ENCODE measurements at regions not wholly inside any gene's neighbourhood (a gene's known extent, or its start where the extent isn't known, plus 50 kb on each side); places are given as distances from the start of the nearest gene placed in this dataset.

DNA sequence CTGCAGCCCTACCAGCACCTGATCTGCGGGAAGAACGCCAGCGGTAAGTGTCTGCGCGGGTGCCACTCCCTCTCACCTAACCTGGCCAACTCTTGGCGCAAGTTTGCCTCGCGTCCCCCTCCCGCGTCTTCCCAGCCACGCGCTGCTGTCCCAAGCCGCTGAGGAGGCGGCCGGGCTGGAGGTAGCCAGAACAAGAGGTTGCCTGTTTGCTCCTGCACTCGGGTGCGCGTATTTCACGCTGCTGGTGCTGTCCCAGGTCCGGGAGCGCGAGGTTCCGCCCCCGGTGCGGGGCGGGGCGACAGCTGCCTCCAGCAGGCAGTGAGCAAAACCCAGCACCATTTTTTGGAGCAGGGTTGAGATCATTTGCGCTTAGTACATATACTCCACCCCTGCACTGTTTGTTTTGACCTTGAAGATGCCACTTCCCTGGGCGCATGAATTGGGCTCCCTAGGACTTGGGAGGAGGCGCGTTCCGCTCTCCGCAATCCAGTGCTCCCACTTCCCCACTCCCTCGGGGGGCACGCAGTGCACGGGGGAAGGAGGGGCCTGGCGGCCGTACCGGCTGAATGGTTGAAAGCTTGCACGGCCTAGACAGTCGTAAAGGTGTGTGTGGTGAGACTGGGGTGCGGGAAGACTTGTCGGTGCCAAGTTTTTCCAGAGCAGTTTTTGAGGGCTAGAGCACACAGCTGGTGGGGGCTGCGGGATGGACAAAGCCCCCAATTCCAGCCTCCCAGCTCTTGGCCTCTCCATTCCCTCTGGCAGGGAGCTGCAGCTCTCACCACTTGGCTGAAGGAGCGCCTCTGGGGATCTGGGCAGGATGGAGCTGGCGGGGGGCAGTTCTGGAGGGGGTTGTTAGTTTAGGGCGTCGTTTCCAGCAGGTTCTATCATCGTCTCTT is 226.9 kb upstream of the CRY1 start:
- TF ChIP-seq, protein P1, sequence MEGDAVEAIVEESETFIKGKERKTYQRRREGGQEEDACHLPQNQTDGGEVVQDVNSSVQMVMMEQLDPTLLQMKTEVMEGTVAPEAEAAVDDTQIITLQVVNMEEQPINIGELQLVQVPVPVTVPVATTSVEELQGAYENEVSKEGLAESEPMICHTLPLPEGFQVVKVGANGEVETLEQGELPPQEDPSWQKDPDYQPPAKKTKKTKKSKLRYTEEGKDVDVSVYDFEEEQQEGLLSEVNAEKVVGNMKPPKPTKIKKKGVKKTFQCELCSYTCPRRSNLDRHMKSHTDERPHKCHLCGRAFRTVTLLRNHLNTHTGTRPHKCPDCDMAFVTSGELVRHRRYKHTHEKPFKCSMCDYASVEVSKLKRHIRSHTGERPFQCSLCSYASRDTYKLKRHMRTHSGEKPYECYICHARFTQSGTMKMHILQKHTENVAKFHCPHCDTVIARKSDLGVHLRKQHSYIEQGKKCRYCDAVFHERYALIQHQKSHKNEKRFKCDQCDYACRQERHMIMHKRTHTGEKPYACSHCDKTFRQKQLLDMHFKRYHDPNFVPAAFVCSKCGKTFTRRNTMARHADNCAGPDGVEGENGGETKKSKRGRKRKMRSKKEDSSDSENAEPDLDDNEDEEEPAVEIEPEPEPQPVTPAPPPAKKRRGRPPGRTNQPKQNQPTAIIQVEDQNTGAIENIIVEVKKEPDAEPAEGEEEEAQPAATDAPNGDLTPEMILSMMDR (IDR thresholded peaks at IDR 0.05; ENCODE audit: insufficient read depth, low read length, poor library complexity, severe bottlenecking), result no peak
- no peak for TF ChIP-seq EZH2phosphoT487 (conservative IDR thresholded peaks at IDR 0.05; ENCODE audit: low read length)

Data from SU-DHL-6 (cell line).